Activated CD8-positive, alpha-beta memory T cell treated with anti-CD3 and anti-CD28 coated beads, Interleukin-2, amount 10 ng/mL, durations not matched to agents 7 days and 5 days (primary cell): ENCODE measurements at regions not wholly inside any gene's neighbourhood (a gene's known extent, or its start where the extent isn't known, plus 50 kb on each side); places are given as distances from the start of the nearest gene placed in this dataset.

Source experiments
- ATAC-seq: fragments of 150-1000 bp; cut with Tn5 transposase; one replicate; pipeline ENCODE4 v1.10.0; 2021; ENCODE audit warnings: moderate library complexity
- CTCF ChIA-PET: fragments of 350-600 bp; sonication (Branson Sonifier 250); formaldehyde crosslinking; loops from one replicate; lab custom pipeline; 2021; ENCODE audit warnings: antibody characterized with exemption; lab: Charles Lee
- DNase-seq: peaks from one replicate; pipeline ENCODE4 v3.0.0-alpha.2; 2020
- H3K27ac Mint-ChIP-seq: one replicate; pipeline ENCODE4 v1.8.0; 2021; ENCODE audit warnings: mild to moderate bottlenecking, mixed read lengths
- H3K27me3 Mint-ChIP-seq: one replicate; pipeline ENCODE4 v1.8.0; 2021; ENCODE audit warnings: mixed read lengths
- H3K36me3 Mint-ChIP-seq: one replicate; pipeline ENCODE4 v1.8.0; 2021; ENCODE audit warnings: mild to moderate bottlenecking, mixed read lengths
- H3K4me1 Mint-ChIP-seq: one replicate; pipeline ENCODE4 v1.8.0; 2021; ENCODE audit warnings: mixed read lengths
- H3K4me3 Mint-ChIP-seq: one replicate; pipeline ENCODE4 v1.8.0; 2021; ENCODE audit warnings: mild to moderate bottlenecking, moderate library complexity, mixed read lengths
- H3K9me3 Mint-ChIP-seq: one replicate; pipeline ENCODE4 v1.8.0; 2022; ENCODE audit warnings: low read depth, mixed read lengths

DNA sequence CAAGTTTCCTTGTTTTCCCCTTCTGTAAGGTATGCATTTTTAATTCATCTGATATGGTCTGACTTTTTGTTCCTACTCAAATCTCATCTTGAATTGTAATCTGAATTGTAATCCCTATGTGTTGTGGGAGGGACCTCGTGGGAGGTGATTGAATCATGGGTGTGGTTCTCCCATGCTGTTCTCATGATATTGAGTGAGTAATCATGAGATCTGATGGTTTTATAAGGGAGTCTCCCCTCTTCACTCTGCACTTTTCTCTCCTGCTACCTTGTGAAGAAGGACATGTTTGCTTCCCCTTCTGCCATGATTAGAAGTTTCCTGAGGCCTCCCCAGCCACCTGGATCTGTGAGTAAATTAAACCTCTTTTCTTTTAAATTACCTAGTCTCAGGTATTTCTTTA is 476.1 kb downstream of the LPIN1 start:
- no peak for DNase-seq
- Mint-ChIP-seq H3K4me3 (no peak overlapping the region), H3K36me3 (peaks cover 3% of the 10 kb centered on the region), H3K27me3 (no peaks in the 10 kb centered on the region), H3K4me1 (no peaks in the 10 kb centered on the region), H3K27ac (no peak overlapping the region), H3K9me3 (peaks cover 20% of the 10 kb centered on the region)
- ATAC-seq = no peak
- CTCF ChIA-PET = no interaction called here

DNA sequence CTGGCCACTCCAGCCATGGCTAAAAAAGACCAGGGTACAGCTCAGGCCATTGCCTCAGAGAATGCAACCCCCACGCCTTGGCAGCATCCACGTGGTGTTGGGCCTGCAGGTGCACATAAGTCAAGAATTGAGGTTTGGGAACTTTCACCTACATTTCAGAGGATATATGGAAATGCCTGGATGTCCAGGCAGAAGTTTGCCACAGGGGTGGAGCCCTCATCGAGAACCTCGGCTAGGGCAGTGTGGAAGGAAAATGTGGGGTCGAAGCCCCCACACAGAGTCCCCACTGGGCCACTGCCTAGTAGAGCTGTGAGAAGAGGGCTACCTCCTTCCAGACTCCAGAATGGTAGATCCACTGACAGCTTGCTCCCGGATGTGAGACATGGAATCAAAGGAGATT is 477.3 kb downstream of the LPIN1 start:
- H3K27me3 Mint-ChIP-seq = no peaks in the 10 kb centered on the region

DNA sequence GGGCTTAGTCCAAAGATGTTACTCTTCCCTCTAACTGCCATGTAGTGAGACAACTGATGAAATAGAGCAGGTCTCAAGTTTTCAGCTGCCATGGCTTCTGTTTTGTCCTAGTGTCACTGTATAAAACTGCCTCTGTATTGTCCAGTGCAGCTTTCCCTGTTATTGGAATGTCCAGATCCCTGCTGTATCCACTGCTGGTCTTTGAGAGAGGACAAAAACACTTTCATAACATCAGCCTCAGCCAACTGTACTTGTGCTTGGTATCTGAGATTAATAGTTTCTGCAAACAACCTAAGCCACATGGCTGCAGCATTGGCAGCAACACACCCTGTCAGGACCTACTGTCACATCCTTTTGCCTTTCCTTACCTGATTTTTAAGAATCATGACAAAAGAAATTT is 480.2 kb downstream of the LPIN1 start:
- CTCF ChIA-PET = interaction anchor here (0.9 kb wide), 1 partner anchor 38 kb away, joined by 3 read pairs; no protein-coding TSS in a partner anchor
- DNase-seq = no peak
- Mint-ChIP-seq H3K4me3 (no peak overlapping the region), H3K27ac (no peak overlapping the region), H3K27me3 (peaks cover 4% of the 10 kb centered on the region), H3K9me3 (peaks cover 20% of the 10 kb centered on the region), H3K36me3 (peaks cover 3% of the 10 kb centered on the region), H3K4me1 (no peaks in the 10 kb centered on the region)
- no peak for ATAC-seq

More for the DNA sequence above, 477.3 kb downstream of the LPIN1 start:
- CTCF ChIA-PET = no interaction called here
- Mint-ChIP-seq H3K9me3 (peaks cover 20% of the 10 kb centered on the region), H3K36me3 (peaks cover 3% of the 10 kb centered on the region), H3K27ac (no peak overlapping the region), H3K4me3 (no peak overlapping the region), H3K4me1 (no peaks in the 10 kb centered on the region)
- no peak for DNase-seq
- ATAC-seq = no peak

DNA sequence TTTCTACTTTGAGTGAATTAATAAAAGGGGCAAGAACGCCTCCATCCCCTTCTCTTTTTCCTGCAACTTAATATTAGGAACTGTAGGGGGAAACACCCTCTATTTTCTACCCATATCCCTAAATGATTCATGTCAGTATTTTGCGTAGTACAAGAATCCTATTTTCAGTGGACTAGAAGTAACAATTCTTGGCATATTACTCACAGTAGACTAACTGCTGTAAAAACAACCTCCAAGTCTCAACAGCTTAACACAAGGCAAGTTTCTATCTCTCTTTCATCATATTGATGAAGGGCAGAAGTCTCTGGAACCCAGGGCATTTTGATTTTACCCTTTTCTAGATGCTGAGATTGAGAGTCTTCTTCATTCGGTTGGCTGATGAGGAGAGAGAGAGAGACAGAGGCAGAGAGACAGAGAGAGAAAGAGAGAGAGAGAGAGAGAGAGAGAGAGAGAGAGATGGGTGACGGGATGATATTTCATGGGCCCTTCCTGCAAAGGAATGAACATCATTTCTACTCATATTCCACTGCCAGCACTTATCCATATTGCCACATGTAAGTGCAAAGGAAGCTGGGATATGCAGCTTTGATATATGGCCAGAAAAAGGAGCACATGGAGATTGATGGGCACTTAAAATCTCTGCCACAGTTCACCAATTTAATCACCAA is 481.6 kb downstream of the LPIN1 start:
- Mint-ChIP-seq H3K36me3 (peaks cover 3% of the 10 kb centered on the region), H3K4me3 (no peak overlapping the region), H3K9me3 (peaks cover 14% of the 10 kb centered on the region), H3K27ac (no peak overlapping the region), H3K4me1 (no peaks in the 10 kb centered on the region), H3K27me3 (peaks cover 4% of the 10 kb centered on the region)
- DNase-seq = no peak
- ATAC-seq = no peak
- CTCF ChIA-PET = no interaction called here

DNA sequence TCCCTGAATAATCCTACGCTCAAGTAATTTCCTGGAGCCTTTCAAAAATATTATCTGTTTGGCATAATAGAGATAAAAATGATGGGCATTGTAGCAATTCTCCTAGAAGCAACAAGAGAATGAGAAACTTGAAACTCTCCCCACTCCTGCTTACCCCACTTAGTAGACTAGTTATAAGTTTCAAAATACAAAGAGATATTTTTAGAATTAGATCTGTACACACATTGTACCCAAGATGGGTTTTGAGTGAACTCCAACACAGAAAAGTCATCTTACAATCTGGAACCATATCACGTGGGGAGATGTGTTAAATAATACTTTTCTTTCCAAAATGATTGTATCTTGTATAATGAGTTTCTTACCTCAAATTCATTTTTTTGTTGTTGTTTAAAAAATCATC is 484.9 kb downstream of the LPIN1 start:
- H3K27ac Mint-ChIP-seq = no peak overlapping the region

DNA sequence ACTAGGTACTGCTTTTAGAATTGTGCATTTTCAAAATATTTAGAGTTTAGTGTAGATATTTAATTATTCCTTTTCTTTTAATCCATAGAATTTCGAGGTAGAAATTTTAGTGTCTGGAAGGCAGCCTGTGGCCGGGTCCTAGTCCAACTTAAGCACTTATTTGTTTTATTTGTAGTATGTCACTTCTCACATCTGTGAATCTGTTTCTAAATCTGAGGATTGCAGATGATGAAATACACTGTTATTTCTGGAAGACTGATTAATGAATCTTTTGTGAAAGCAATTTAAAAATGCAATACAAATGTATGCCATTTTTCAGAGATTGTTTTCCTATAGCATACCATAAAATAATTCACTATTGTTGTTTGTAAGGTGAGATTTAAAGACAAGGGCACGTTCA is 483.9 kb upstream of the TRIB2 start:
- H3K36me3 Mint-ChIP-seq = no peaks in the 10 kb centered on the region
- H3K27me3 Mint-ChIP-seq = peaks cover 4% of the 10 kb centered on the region
- CTCF ChIA-PET = no interaction called here
- no peaks in the 10 kb centered on the region for H3K4me1 Mint-ChIP-seq
- no peak overlapping the region for H3K27ac Mint-ChIP-seq
- H3K4me3 Mint-ChIP-seq = no peak overlapping the region
- DNase-seq (no peak), ATAC-seq (no peak)
- no peaks in the 10 kb centered on the region for H3K9me3 Mint-ChIP-seq

More for the DNA sequence above, 484.9 kb downstream of the LPIN1 start:
- H3K4me3 Mint-ChIP-seq = no peak overlapping the region
- no peaks in the 10 kb centered on the region for H3K36me3 Mint-ChIP-seq
- DNase-seq = no peak
- CTCF ChIA-PET = interaction anchor here (0.9 kb wide), 1 partner anchor 19 kb away, joined by 3 read pairs; no protein-coding TSS in a partner anchor
- no peak for ATAC-seq
- H3K4me1 Mint-ChIP-seq = no peaks in the 10 kb centered on the region
- H3K9me3 Mint-ChIP-seq = no peaks in the 10 kb centered on the region
- peaks cover 4% of the 10 kb centered on the region for H3K27me3 Mint-ChIP-seq

DNA sequence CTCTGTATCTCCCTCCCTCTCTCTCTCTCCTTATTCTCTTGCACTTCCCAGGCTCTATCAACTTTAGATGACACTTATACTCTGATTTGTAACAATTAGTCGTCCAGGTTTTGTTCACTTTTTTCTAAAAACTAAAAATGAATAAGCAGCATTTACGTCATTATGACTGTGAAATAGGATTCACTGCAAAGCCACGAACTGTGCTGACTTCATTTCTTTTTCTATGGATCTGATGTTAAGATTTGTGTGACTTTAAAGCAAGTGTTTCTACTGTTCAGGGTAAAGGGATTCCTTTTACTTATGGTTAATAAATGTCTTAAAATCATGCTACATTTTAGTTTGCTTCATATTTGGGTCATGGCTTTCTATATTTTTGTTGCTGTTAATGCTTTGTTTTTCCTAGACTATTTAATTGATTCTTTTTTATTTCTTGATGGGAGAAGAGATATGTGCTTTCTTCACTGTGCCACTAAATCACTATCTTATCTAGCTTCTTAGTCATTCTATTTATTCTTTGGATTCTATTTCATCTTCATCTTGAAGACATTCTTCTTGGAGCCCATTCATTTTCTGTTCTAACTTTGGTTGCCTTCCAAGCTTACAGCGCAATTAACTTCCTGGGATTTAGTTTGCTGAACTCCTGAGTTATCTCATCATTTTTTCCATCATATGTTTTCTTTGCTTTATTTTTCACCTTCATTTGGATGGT is 480.4 kb upstream of the TRIB2 start:
- ATAC-seq (no peak), DNase-seq (no peak)
- Mint-ChIP-seq H3K4me3 (no peak overlapping the region), H3K9me3 (no peaks in the 10 kb centered on the region), H3K4me1 (no peaks in the 10 kb centered on the region), H3K27ac (no peak overlapping the region), H3K36me3 (no peaks in the 10 kb centered on the region), H3K27me3 (no peaks in the 10 kb centered on the region)
- CTCF ChIA-PET = no interaction called here

DNA sequence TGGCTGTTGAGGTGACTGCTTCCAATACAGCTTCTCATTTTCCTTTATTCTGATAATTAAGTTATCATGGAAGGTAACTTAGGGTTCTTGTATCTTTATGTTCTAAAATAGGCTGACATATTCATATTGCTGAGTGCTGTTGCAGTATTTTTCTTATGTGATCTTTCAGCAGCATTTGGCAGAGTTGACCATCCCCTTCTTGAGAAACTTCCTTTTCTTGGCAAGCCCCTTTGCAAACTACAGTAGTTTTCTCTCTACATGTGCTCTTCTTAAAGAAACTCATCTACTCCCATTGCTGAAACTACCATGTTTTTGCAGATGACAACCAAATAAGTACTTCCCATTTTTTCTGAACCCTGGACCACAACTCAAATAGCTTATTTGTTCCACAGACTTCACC is 476.5 kb upstream of the TRIB2 start:
- Mint-ChIP-seq H3K27me3 (peaks cover 5% of the 10 kb centered on the region), H3K4me3 (no peak overlapping the region), H3K9me3 (no peaks in the 10 kb centered on the region), H3K4me1 (no peaks in the 10 kb centered on the region), H3K27ac (no peak overlapping the region), H3K36me3 (no peaks in the 10 kb centered on the region)
- DNase-seq (no peak), ATAC-seq (no peak)
- CTCF ChIA-PET = no interaction called here

DNA sequence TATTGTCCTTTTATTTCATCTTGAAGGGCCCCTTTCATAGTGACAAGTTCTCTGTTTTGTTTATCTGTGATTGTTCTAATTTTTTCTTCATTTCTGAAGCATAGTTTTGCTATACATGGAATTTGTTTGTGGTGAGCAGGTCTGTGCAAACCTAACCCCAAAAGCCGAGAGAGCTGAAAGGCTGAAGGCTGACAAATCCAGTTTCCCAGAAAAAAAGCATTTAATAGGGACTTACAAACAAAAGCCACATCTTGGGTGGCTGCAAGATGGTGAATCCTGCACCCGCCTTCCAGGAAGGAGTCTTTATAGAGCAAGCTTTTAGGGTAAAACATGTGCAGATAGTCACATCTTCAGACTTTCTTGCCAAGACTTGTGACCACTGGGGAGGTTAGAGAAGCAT is 473.4 kb upstream of the TRIB2 start:
- H3K36me3 Mint-ChIP-seq = no peaks in the 10 kb centered on the region
- no peak overlapping the region for H3K4me3 Mint-ChIP-seq
- DNase-seq = no peak
- ATAC-seq = no peak
- H3K4me1 Mint-ChIP-seq = no peaks in the 10 kb centered on the region
- peaks cover 10% of the 10 kb centered on the region for H3K27me3 Mint-ChIP-seq
- H3K27ac Mint-ChIP-seq = no peak overlapping the region
- CTCF ChIA-PET = no interaction called here
- H3K9me3 Mint-ChIP-seq = no peaks in the 10 kb centered on the region

DNA sequence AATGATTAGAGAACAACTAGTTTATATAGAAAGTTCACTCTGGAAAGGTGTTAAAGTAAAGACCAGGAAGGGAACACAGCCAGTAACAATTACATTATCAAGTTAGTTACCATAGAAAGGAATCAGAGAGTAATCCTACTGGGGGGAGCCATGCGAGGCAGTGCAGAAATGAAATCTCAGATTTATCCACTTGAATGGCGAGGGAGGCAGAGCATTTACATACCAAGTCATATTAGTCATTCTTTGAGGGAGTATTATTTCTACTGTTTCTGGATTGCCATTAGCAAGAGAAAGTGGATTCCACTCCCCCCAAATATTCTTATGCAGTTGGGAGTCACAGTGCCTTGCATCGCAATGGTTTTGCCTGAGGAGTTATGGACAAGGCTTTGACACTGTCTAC is 472.7 kb upstream of the TRIB2 start:
- Mint-ChIP-seq H3K4me1 (no peaks in the 10 kb centered on the region), H3K9me3 (no peaks in the 10 kb centered on the region), H3K4me3 (no peak overlapping the region), H3K27ac (no peak overlapping the region), H3K27me3 (peaks cover 10% of the 10 kb centered on the region), H3K36me3 (no peaks in the 10 kb centered on the region)
- ATAC-seq = no peak
- CTCF ChIA-PET = no interaction called here
- no peak for DNase-seq

DNA sequence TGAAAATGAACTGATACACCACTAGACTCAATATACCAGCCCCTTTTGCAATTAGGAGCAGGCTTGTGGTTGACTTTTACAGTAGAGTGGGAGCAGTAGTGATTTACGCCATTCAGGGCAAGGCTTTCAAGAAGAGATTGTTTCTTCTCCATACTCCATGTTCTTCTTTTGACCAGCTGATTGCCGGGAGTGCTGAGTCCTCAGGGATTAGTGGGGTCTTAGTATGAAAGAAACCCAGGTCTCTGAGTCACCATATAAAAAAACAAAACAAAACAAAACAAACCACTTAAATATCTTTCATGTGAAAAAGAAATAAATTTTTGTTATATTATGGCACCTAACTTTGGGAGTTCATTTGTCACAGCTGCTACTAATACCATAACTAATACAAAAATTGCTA is 465.6 kb upstream of the TRIB2 start:
- peaks cover 8% of the 10 kb centered on the region for H3K27me3 Mint-ChIP-seq
- H3K27ac Mint-ChIP-seq = no peak overlapping the region
- no peaks in the 10 kb centered on the region for H3K4me1 Mint-ChIP-seq
- CTCF ChIA-PET = no interaction called here
- peaks cover 2% of the 10 kb centered on the region for H3K9me3 Mint-ChIP-seq
- ATAC-seq (no peak), DNase-seq (no peak)
- H3K4me3 Mint-ChIP-seq = no peak overlapping the region
- no peaks in the 10 kb centered on the region for H3K36me3 Mint-ChIP-seq

DNA sequence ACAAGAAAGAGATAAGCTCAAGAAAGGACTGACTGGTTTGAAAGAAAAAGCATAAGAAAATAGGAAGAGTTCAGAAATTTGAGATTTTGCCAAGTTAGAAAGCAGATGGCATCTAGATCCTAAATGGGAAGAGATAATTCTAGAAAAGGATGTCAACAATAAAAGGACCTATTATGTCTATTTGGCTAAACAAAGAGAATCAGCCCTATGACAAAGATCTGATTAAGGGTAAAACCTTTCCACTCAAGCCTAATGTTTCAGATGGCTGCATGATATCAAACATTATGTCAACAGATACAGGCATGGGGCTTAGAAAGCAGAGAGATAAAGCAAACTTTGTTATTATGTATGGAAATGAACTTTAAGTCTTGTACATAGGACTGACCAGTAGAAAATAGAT is 465.0 kb upstream of the TRIB2 start:
- no peak for DNase-seq
- no peak overlapping the region for H3K27ac Mint-ChIP-seq
- peaks cover 13% of the 10 kb centered on the region for H3K27me3 Mint-ChIP-seq
- peaks cover 2% of the 10 kb centered on the region for H3K9me3 Mint-ChIP-seq
- H3K4me3 Mint-ChIP-seq = no peak overlapping the region
- no peaks in the 10 kb centered on the region for H3K4me1 Mint-ChIP-seq
- no peak for ATAC-seq
- no peaks in the 10 kb centered on the region for H3K36me3 Mint-ChIP-seq
- CTCF ChIA-PET = no interaction called here

DNA sequence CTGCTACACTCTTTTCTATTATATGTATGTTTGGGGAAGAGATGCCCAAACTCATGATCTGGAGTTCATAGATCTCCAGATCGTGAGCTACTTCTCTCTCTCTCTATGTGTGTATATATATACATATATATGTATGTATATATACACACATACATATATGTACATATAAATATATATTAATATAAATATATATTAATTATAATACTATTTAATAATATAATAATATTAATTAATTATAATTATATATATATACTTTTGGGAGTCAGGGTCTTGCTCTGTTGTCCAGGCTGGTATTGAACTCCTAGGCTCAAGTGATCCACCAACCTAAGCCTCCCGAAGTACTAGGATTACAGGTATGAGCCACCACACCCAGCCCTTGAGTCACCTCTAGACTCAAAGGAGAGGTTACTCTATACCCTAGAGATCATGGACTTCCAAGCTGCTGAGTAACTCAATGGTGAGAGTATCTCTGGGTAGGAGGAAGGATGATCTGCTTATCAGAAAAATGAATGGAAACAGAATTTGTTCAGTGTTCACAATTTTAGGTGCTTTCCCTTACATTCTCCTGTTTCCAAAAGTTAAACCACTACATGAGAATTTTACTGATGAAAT is 463.5 kb upstream of the TRIB2 start:
- peaks cover 14% of the 10 kb centered on the region for H3K27me3 Mint-ChIP-seq
- H3K4me1 Mint-ChIP-seq = no peaks in the 10 kb centered on the region
- H3K9me3 Mint-ChIP-seq = peaks cover 2% of the 10 kb centered on the region
- no peaks in the 10 kb centered on the region for H3K36me3 Mint-ChIP-seq
- H3K27ac Mint-ChIP-seq = no peak overlapping the region
- H3K4me3 Mint-ChIP-seq = no peak overlapping the region
- CTCF ChIA-PET = no interaction called here
- no peak for ATAC-seq
- no peak for DNase-seq

DNA sequence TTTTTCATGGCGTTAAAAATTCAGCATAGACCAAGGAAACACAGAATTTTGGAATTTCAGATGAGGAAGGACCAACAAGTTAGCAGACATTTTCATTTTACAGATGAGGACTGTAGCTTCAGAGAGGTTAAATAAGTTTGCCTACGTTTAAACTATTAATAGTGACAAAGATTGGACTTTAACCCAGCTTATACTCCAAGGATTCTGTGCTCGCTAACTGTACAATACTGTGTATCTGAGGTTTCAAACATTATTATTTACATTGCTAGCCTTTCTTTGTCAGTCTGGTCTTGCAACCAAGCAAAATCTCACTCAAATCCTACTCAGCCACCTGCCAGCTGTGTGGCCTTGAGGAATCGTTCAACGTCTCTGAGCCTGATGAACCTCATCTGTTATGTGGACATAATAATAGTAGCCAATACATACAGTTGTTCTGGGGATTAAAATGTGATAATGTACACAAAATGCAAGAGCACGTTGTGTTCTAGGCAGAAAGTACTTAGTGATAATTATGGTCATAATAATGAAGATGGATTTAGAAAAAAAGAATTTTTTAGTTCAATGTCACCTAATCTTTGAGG is 462.4 kb upstream of the TRIB2 start:
- DNase-seq (no peak), ATAC-seq (no peak)
- CTCF ChIA-PET = no interaction called here
- H3K27ac Mint-ChIP-seq = no peak overlapping the region
- peaks cover 14% of the 10 kb centered on the region for H3K27me3 Mint-ChIP-seq
- no peak overlapping the region for H3K4me3 Mint-ChIP-seq
- peaks cover 2% of the 10 kb centered on the region for H3K9me3 Mint-ChIP-seq
- H3K36me3 Mint-ChIP-seq = no peaks in the 10 kb centered on the region
- H3K4me1 Mint-ChIP-seq = no peaks in the 10 kb centered on the region
